Breast epithelium (tissue), 3 donors: ENCODE measurements at regions not wholly inside any gene's neighbourhood (a gene's known extent, or its start where the extent isn't known, plus 50 kb on each side); places are given as distances from the start of the nearest gene placed in this dataset.

Source experiments
- POLR2A ChIP-seq: fragments of 450-650 bp; IDR thresholded peaks from one replicate; pipeline ENCODE4 v1.6.1; 2016; ENCODE audit warnings: antibody characterized with exemption, mild to moderate bottlenecking, moderate library complexity
- POLR2AphosphoS5 ChIP-seq, 3 donors: sonication (generic); formaldehyde crosslinking; IDR thresholded peaks; one replicate each; pipeline ENCODE4 v1.6.1; 2017; ENCODE audit warnings: antibody characterized with exemption in 3 of 3

DNA sequence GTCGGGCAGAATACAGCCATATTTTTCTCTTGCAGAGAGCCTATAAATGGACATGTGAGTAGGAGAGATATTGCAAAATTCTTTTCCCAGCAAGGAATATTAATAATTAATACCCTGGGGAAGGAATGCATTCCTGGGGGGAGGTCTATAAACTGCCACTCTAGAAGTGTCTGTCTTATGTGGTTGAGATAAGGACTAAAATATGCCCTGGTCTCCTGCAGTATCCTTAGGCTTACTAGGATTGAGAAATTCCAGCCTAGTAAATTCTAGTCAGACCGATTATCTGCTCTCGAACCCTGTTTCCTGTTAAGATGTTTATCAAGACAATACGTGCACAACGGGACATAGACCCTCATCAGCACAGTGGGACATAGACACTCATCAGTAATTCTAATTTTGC is 872.6 kb downstream of the FSTL5 start:
- TF ChIP-seq POLR2A (no peak), POLR2AphosphoS5 (IDR thresholded peaks at IDR 0.05) (no peak)
